OCI-LY3 (cell line): ENCODE measurements at regions not wholly inside any gene's neighbourhood (a gene's known extent, or its start where the extent isn't known, plus 50 kb on each side); places are given as distances from the start of the nearest gene placed in this dataset.

Experiments used
- H2AFZ ChIP-seq: fragments of 200-600, 300-600 bp; shearing (Covaris generic); 2 replicates; pipeline ENCODE4 v1.6.0; 2014; ENCODE audit warnings: antibody characterized with exemption, low read depth, low read length
- H3K27ac ChIP-seq: fragments of 200-600, 300-600 bp; sonication (generic); 2 replicates; pipeline ENCODE4 v1.5.1; 2014; ENCODE audit warnings: mild to moderate bottlenecking, low read length, moderate library complexity, mixed read lengths
- H3K27me3 ChIP-seq: fragments of 200-600, 300-600 bp; sonication (generic); 2 replicates; pipeline ENCODE4 v1.6.1; 2014; ENCODE audit warnings: low read depth, low read length, mixed read lengths
- H3K36me3 ChIP-seq: fragments of 200-600, 300-600 bp; sonication (generic); replicated peaks from 2 replicates; pipeline ENCODE3; 2014; ENCODE audit warnings: low read depth, low read length, mixed read lengths
- H3K4me1 ChIP-seq: fragments of 300-600, 200-600 bp; sonication (generic); 2 replicates; pipeline ENCODE4 v1.6.1; 2014; ENCODE audit warnings: low read length, mixed read lengths
- H3K4me2 ChIP-seq: fragments of 200-600, 300-600 bp; sonication (generic); 2 replicates; pipeline ENCODE4 v1.6.1; 2014; ENCODE audit warnings: low read length, mixed read lengths
- H3K4me3 ChIP-seq: fragments of 300-600, 200-600 bp; sonication (generic); 2 replicates; pipeline ENCODE4 v1.5.1; 2014; ENCODE audit warnings: antibody characterized with exemption, mild to moderate bottlenecking, low read length, moderate library complexity
- H3K79me2 ChIP-seq: fragments of 300-600, 200-600 bp; shearing (Covaris generic); 2 replicates; pipeline ENCODE4 v1.6.1; 2014; ENCODE audit warnings: mild to moderate bottlenecking, low read length, mixed read lengths
- H3K9ac ChIP-seq: fragments of 300-600, 200-600 bp; shearing (Covaris generic); 2 replicates; pipeline ENCODE4 v1.6.0; 2014; ENCODE audit warnings: mild to moderate bottlenecking, low read length, moderate library complexity
- H3K9me3 ChIP-seq: fragments of 200-600, 300-600 bp; shearing (Covaris generic); 2 replicates; pipeline ENCODE4 v1.6.1; 2014; ENCODE audit warnings: low read length, mixed read lengths; ENCODE audit not compliant: insufficient read depth
- H4K20me1 ChIP-seq: fragments of 200-600, 300-600 bp; sonication (generic); 2 replicates; pipeline ENCODE4 v1.6.1; 2016; ENCODE audit warnings: low read length, mixed read lengths; ENCODE audit not compliant: insufficient read depth
- EZH2phosphoT487 ChIP-seq: fragments of 200-600 bp; shearing (Covaris generic); IDR thresholded peaks from 2 replicates; pipeline ENCODE4 v1.6.1; 2018; ENCODE audit warnings: antibody characterized with exemption, mixed run types, low read depth
- TF ChIP-seq, protein P1 (sequence below): fragments of 200-600, 300-600 bp; sonication (generic); IDR thresholded peaks from 2 replicates; pipeline ENCODE4 v1.5.1; 2014; ENCODE audit warnings: antibody characterized with exemption, low read length, low read depth

DNA sequence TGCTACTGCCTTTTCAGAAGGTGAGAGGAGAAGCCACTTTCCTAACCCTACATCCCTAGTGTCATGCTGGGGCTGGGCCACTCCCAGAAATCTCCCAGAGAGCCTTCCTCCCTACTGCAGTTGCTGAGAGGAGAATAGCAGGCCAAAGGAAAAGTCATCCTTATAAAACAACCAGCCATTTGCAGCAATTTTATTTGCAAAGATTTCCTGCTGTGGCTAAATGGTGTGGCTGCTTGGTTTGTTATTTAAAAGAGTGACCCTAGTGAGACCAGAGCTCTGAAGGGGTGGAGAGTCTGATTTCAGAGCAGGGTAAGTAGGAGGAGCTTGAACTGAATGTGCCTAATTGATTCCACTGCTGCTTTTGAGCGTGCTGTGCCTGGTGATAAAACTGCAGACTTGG lies 232.0 kb downstream of the GRIN2B start:
- Histone ChIP-seq H3K27me3 (peaks cover 59% of the 10 kb centered on the region), H2AFZ (no peak overlapping the region), H3K27ac (no peak overlapping the region), H3K79me2 (no peaks in the 10 kb centered on the region), H3K4me2 (no peak overlapping the region), H3K9ac (no peak overlapping the region), H3K9me3 (no peaks in the 10 kb centered on the region), H3K36me3 (no peaks in the 10 kb centered on the region), H3K4me3 (no peak overlapping the region), H4K20me1 (no peaks in the 10 kb centered on the region), H3K4me1 (no peaks in the 10 kb centered on the region)
- TF ChIP-seq EZH2phosphoT487: no peak
- TF ChIP-seq, protein P1, sequence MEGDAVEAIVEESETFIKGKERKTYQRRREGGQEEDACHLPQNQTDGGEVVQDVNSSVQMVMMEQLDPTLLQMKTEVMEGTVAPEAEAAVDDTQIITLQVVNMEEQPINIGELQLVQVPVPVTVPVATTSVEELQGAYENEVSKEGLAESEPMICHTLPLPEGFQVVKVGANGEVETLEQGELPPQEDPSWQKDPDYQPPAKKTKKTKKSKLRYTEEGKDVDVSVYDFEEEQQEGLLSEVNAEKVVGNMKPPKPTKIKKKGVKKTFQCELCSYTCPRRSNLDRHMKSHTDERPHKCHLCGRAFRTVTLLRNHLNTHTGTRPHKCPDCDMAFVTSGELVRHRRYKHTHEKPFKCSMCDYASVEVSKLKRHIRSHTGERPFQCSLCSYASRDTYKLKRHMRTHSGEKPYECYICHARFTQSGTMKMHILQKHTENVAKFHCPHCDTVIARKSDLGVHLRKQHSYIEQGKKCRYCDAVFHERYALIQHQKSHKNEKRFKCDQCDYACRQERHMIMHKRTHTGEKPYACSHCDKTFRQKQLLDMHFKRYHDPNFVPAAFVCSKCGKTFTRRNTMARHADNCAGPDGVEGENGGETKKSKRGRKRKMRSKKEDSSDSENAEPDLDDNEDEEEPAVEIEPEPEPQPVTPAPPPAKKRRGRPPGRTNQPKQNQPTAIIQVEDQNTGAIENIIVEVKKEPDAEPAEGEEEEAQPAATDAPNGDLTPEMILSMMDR: no peak

DNA sequence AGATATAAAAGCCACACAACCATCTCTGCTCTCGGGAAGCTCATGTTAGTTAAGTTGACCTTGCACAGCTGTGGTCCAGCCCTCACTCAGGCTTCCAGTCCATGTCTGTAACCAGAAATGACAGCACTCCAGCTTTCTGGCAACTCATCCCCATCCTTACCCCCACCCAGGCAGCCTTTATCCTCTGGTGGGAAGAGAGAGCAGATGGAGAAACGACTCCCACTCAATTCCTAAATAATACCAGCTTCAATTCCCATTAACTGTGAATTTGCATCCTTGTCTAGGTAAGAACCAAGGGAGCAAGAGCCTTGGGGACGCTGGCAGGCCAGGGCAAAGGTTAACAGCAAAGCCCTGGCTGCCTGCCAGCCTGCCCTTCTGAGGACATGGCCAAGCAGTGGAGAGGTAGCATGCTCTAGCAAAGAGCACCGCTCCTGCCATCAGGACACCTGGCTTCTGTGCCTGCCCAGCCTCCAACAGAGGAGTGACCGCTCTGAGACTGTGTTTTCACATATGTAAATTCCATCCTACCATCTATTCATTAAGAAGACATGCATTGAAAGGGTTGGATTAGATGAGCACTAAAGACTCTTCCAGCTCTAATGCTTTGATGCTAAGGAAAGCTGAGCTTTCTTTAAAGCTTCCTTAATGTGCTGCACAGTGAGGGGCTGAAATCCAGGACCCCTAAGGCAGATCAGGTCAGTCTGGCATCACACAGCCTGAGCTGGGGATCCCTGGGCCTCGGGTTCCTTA lies 236.1 kb downstream of the GRIN2B start:
- Histone ChIP-seq H3K27me3 (peaks cover 64% of the 10 kb centered on the region), H3K9me3 (no peaks in the 10 kb centered on the region), H3K79me2 (no peaks in the 10 kb centered on the region), H2AFZ (no peak overlapping the region), H3K27ac (no peak overlapping the region), H3K9ac (no peak overlapping the region), H3K4me3 (no peak overlapping the region), H4K20me1 (no peaks in the 10 kb centered on the region), H3K4me2 (no peak overlapping the region), H3K4me1 (no peaks in the 10 kb centered on the region), H3K36me3 (no peaks in the 10 kb centered on the region)
- no peak for TF ChIP-seq EZH2phosphoT487
- TF ChIP-seq, protein P1: no peak

GRCh38 chr12:13744561-13744960 lies 236.8 kb downstream of the GRIN2B start:
- TF ChIP-seq EZH2phosphoT487: no peak
- TF ChIP-seq, protein P1: no peak
- no peak overlapping the region for H3K4me3 ChIP-seq
- no peak overlapping the region for H2AFZ ChIP-seq
- H3K27ac ChIP-seq: no peak overlapping the region
- H3K9ac ChIP-seq: no peak overlapping the region
- no peaks in the 10 kb centered on the region for H4K20me1 ChIP-seq
- no peaks in the 10 kb centered on the region for H3K36me3 ChIP-seq
- no peaks in the 10 kb centered on the region for H3K9me3 ChIP-seq
- H3K4me2 ChIP-seq: no peak overlapping the region
- H3K4me1 ChIP-seq: no peaks in the 10 kb centered on the region
- H3K27me3 ChIP-seq: peaks cover 62% of the 10 kb centered on the region
- H3K79me2 ChIP-seq: no peaks in the 10 kb centered on the region

DNA sequence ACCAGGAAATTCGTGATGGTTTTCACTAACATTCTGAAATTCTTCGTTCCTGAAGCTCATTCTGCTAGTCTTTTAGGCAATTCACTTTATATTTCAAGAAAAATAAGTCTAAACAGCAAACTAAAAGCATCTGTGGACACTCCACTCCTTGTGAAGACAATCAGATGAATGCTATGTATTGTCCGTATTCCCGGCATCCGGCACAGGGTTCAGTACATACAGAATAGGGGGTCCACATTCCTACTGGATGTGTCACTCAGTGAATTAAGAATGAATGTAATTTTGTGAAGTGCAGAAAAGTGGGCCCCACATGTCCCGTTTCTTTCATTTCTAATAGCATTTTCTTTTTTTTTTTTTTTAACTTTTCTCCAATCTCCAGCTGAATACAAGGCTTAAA lies 241.3 kb downstream of the GRIN2B start:
- no peak overlapping the region for H3K9ac ChIP-seq
- no peak overlapping the region for H2AFZ ChIP-seq
- TF ChIP-seq, protein P1: no peak
- TF ChIP-seq EZH2phosphoT487: no peak

More for the DNA sequence above, 241.3 kb downstream of the GRIN2B start:
- H3K79me2 ChIP-seq: no peaks in the 10 kb centered on the region
- no peaks in the 10 kb centered on the region for H4K20me1 ChIP-seq
- H3K36me3 ChIP-seq: no peaks in the 10 kb centered on the region
- peaks cover 40% of the 10 kb centered on the region for H3K27me3 ChIP-seq
- H3K27ac ChIP-seq: no peak overlapping the region
- no peaks in the 10 kb centered on the region for H3K4me1 ChIP-seq
- H3K4me3 ChIP-seq: no peak overlapping the region
- H3K9me3 ChIP-seq: no peaks in the 10 kb centered on the region
- no peak overlapping the region for H3K4me2 ChIP-seq
